ENCODE measurements at regions not wholly inside any gene's neighbourhood (a gene's known extent, or its start where the extent isn't known, plus 50 kb on each side); places are given as distances from the start of the nearest gene placed in this dataset.

GRCh38 chr12:124472690-124473279, 94.6 kb downstream of the NCOR2 start:
- TF ChIP-seq CTCF (IDR thresholded peaks at IDR 0.05): no peak
- no peak for TF ChIP-seq ZFX (IDR thresholded peaks at IDR 0.05; ENCODE audit: borderline replicate concordance)
